Chondrocyte (in vitro differentiated cells): ENCODE measurements at regions not wholly inside any gene's neighbourhood (a gene's known extent, or its start where the extent isn't known, plus 50 kb on each side); places are given as distances from the start of the nearest gene placed in this dataset.

Experiments
- DNase-seq: peaks from one replicate; pipeline ENCODE4 v3.0.0; 2021; ENCODE audit warnings: mixed read lengths, low spot score
- H3K27ac Mint-ChIP-seq: one replicate; pipeline ENCODE4 v1.8.0; 2021; ENCODE audit warnings: mild to moderate bottlenecking, moderate library complexity, mixed read lengths; ENCODE audit not compliant: unreplicated experiment
- H3K27me3 Mint-ChIP-seq: 2 replicates; pipeline ENCODE4 v1.8.0; 2021; ENCODE audit warnings: low read depth, mixed read lengths
- H3K36me3 Mint-ChIP-seq: 2 replicates; pipeline ENCODE4 v1.8.0; 2021; ENCODE audit warnings: low read depth, mixed read lengths
- H3K4me1 Mint-ChIP-seq: 2 replicates; pipeline ENCODE4 v1.8.0; 2021; ENCODE audit warnings: low read depth, mild to moderate bottlenecking, mixed read lengths
- H3K4me3 Mint-ChIP-seq: one replicate; pipeline ENCODE4 v1.8.0; 2021; ENCODE audit warnings: mild to moderate bottlenecking, moderate library complexity, mixed read lengths; ENCODE audit not compliant: unreplicated experiment
- H3K9me3 Mint-ChIP-seq: 2 replicates; pipeline ENCODE4 v1.8.0; 2021; ENCODE audit warnings: low read depth, mixed read lengths
- TF ChIP-seq, protein P1 (sequence below): fragments of 200-600 bp; sonication (generic); IDR thresholded peaks from 2 replicates; pipeline ENCODE4 v1.5.0; 2021; ENCODE audit warnings: antibody characterized with exemption, mild to moderate bottlenecking, moderate library complexity

DNA sequence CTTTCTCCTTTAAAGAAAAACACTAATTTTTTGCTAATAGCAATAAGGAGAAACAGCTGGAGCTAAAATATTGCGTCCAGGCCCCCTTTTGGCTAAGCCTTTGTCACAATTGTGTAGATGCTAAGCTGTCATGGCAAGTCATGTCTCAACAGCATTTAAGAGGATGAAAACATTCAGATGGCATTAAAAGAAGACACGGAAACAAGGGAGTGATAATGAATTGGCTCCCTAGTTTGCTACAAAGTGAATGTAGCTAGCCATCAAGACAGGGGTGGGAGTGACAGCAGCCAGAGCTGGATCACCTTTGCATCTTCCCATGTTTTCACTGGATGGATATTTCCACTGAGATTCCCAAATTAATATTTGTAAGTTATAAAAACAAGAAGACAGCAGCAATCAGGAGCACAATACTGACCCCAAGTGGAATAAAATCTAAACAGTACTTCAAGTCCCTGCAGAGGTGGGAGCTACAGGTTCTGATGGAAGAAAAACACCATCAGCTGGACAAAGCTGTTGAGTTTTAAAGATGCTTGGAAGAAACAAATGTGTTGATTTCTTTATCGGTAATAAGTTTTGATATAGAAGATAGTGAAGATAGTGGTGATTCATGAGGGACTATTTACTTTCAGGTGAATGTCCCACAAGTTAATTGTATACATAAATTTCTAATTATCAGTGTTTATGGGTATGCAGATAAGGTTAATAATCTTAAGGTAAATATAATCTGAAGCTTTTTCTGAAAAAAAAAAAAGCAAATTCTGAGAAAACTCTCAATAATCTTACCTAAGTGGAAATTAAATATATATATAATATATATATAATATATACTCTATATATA is 129.4 kb downstream of the SLC16A9 start:
- H3K36me3 Mint-ChIP-seq: no peaks in the 10 kb centered on the region
- no peak overlapping the region for H3K4me3 Mint-ChIP-seq
- no peaks in the 10 kb centered on the region for H3K9me3 Mint-ChIP-seq
- TF ChIP-seq, protein P1, sequence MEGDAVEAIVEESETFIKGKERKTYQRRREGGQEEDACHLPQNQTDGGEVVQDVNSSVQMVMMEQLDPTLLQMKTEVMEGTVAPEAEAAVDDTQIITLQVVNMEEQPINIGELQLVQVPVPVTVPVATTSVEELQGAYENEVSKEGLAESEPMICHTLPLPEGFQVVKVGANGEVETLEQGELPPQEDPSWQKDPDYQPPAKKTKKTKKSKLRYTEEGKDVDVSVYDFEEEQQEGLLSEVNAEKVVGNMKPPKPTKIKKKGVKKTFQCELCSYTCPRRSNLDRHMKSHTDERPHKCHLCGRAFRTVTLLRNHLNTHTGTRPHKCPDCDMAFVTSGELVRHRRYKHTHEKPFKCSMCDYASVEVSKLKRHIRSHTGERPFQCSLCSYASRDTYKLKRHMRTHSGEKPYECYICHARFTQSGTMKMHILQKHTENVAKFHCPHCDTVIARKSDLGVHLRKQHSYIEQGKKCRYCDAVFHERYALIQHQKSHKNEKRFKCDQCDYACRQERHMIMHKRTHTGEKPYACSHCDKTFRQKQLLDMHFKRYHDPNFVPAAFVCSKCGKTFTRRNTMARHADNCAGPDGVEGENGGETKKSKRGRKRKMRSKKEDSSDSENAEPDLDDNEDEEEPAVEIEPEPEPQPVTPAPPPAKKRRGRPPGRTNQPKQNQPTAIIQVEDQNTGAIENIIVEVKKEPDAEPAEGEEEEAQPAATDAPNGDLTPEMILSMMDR: peak; percentile 93
- no peak for DNase-seq
- H3K4me1 Mint-ChIP-seq: peaks cover 7% of the 10 kb centered on the region
- no peak overlapping the region for H3K27ac Mint-ChIP-seq
- peaks cover 3% of the 10 kb centered on the region for H3K27me3 Mint-ChIP-seq

DNA sequence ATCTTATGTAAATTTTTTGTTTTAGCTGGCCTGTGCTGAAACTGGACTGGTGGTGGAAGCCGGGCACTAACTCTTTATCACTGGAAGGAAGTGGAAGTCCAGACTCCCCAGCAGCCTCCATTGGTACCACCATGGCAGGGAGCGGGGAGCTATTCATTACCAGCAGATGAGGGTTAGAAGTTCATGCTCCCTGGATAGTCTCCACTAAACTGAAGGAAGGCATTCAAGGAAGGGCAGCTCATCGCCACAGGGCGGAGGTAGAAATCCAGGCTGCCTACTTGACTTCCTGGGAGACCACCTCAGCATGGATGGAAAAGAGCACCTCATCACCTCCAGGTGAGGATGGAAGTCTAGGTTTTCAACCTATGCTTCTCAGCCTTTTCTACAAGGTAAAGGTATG is 130.9 kb downstream of the SLC16A9 start:
- TF ChIP-seq, protein P1: no peak
- no peaks in the 10 kb centered on the region for H3K36me3 Mint-ChIP-seq
- H3K9me3 Mint-ChIP-seq: no peaks in the 10 kb centered on the region
- no peak for DNase-seq
- no peak overlapping the region for H3K27ac Mint-ChIP-seq
- peaks cover 7% of the 10 kb centered on the region for H3K4me1 Mint-ChIP-seq
- H3K27me3 Mint-ChIP-seq: peaks cover 9% of the 10 kb centered on the region
- no peak overlapping the region for H3K4me3 Mint-ChIP-seq

DNA sequence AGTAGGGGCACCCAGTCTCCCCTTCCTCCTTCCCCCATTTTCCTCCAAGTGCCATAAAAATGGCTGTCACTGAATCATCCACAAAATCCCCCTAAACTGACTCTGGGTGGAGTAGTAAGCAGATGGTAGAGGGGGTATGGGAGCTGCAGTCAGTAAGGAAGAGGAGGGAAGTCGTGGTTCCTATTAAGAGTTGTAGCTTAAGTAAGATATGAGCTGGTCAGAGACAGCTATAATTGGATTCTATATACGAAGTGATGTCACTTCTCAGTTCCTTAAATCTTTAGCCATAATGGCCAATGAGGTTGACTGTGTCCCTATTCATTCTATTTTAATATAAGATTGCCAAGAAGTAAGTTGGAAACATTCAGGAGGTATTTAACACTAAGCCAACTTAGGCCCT is 131.7 kb downstream of the SLC16A9 start:
- no peak for DNase-seq
- Mint-ChIP-seq H3K4me3 (no peak overlapping the region), H3K27ac (no peak overlapping the region), H3K9me3 (no peaks in the 10 kb centered on the region), H3K4me1 (peaks cover 7% of the 10 kb centered on the region), H3K27me3 (peaks cover 16% of the 10 kb centered on the region), H3K36me3 (no peaks in the 10 kb centered on the region)
- TF ChIP-seq, protein P1: no peak

DNA sequence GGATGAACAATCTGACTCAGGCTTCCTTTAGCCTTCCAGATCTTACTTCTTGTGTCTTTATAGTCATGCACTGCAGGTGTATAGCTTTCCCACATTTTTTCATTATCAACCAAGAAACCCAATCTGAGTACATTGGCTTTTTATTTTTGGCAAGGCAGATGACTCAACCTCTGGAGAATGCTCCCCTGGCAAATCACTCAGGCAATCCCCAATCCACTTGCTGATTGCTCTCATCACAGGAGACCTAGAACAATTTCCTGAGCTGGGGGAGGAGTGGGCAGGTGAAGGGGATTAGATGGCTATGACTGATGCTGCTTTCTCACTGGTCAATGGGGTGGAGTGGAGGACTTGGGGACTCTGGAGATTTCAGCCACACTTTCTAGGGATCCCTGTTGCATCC is 134.4 kb downstream of the SLC16A9 start:
- Mint-ChIP-seq H3K4me3 (no peak overlapping the region), H3K9me3 (no peaks in the 10 kb centered on the region), H3K27ac (no peak overlapping the region), H3K36me3 (no peaks in the 10 kb centered on the region), H3K4me1 (no peaks in the 10 kb centered on the region), H3K27me3 (peaks cover 35% of the 10 kb centered on the region)
- TF ChIP-seq, protein P1: no peak
- no peak for DNase-seq

DNA sequence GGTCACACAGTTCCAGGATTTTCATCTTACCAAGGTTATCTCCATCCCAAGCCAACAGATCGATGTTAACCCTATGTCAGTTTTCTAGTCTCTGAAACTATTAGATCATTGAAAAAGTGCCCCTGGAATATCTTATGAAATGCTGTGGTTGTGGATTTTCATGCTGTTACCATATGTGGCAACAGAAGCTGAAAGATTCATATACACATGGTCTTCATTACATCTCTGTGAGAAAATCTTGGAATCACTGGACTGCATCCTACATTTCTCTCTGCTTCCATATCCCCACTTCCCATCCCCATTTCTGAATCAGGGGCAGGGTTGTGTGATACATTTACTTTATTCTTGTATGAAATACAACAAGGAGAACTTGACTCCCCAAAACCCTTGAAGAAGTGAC is 146.1 kb downstream of the SLC16A9 start:
- TF ChIP-seq, protein P1: no peak
- Mint-ChIP-seq H3K9me3 (peaks cover 6% of the 10 kb centered on the region), H3K27ac (no peak overlapping the region), H3K4me1 (peaks cover 3% of the 10 kb centered on the region), H3K27me3 (peaks cover 7% of the 10 kb centered on the region), H3K4me3 (no peak overlapping the region), H3K36me3 (peaks cover 1% of the 10 kb centered on the region)
- no peak for DNase-seq
